ENCODE measurements at regions not wholly inside any gene's neighbourhood (a gene's known extent, or its start where the extent isn't known, plus 50 kb on each side); places are given as distances from the start of the nearest gene placed in this dataset.
"Not testable (repeated sequence)": the region's sequence is repeated elsewhere in the genome, so short reads cannot be mapped to it uniquely, and the experiment has no call there.

DNA sequence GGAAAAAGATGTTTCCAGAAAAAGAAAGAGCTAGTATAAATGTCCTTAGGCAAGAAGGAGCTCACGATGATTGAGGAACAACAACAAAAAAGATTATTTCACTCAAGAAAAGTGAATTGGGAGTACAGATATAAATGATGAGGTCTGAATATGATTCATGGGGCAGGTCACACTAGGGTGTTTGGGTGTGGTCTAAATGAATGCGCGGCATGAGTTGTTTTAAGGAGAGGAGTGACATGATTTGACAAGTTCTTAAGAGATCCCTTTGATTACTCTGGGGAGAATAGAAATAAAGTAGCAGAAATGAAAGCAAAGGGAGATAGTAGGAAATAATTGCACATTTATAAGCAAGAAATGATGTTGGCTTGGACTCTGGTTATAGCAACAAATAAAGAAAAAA, 59.3 kb downstream of the NUTM2D start:
- not testable (repeated sequence) for H3K4me3 ChIP-seq (ENCODE audit: low read length)
- peak; percentile 75 for DNase-seq (ENCODE audit: low read depth)

DNA sequence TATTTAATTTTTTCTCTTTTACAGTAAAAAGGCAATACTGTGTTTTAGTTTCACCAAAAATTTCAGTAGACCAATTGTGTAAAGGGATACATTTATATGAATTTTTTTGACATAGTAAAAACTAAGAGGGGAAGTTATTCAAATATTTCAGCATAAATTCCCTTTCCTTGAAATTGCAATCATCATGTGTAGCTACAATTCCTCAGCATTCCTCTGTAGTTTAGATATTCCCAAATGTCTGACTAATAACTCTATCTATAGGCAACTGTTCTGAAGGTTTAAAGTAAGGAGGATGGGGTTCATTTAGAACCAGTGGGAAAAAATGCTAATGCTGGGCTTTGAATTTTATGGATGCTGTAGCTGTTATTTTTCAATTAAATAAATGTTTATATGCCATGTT, 65.1 kb downstream of the NUTM2D start:
- DNase-seq (ENCODE audit: low read depth); H3K4me3 ChIP-seq (ENCODE audit: low read length): not testable (repeated sequence)

DNA sequence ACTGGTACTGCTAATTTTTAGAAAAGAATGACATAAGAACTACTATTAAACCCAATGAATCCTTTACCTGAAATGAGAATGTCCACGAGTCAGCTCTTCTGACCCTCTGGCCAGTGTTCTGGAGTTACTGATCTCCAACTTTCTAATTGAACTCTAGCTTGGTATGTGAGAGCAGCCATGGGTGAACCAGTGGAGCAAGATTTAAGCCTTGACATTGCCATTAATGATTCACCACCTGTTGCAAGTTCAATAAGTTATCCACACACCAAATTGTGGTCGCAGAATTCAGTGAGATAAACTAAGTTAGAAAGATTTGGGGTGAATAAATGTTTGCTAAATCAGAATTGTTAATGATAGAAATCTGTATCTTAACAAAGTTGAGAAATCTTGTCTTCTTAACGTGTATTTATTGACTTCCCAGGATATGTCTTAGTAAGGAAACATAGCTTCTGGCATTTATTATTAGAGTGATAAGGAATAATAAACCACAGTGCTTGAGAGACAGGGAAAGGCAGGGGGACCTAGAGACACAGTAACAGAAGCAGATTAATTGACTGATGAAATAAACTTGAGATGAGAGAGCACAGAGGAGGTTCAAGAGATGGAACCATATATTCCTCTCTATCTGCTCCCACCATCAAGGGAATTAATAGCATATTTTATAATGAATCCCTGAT, 67.3 kb downstream of the NUTM2D start:
- not testable (repeated sequence) for DNase-seq (ENCODE audit: low read depth); H3K4me3 ChIP-seq (ENCODE audit: low read length)

DNA sequence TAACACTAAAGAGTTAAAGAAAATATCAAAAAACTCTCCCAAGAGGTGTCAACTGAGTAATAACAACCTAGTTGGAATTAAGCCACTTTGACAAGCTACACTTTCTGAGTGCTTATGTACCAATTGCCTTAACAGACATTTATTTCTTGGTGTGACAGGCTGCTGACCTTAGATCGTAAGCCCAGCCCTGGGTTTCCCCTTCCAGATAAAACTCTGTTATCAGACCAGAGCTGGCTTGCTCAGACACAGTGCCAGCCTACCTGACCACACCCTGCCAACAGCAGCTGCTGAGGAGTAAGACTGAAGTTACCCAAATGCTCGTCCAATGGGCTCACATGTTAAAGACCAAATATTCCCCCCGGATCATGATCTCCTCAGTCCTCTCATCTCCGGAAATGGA, 70.9 kb upstream of the MINPP1 start:
- DNase-seq (ENCODE audit: low read depth); H3K4me3 ChIP-seq (ENCODE audit: low read length): not testable (repeated sequence)

DNA sequence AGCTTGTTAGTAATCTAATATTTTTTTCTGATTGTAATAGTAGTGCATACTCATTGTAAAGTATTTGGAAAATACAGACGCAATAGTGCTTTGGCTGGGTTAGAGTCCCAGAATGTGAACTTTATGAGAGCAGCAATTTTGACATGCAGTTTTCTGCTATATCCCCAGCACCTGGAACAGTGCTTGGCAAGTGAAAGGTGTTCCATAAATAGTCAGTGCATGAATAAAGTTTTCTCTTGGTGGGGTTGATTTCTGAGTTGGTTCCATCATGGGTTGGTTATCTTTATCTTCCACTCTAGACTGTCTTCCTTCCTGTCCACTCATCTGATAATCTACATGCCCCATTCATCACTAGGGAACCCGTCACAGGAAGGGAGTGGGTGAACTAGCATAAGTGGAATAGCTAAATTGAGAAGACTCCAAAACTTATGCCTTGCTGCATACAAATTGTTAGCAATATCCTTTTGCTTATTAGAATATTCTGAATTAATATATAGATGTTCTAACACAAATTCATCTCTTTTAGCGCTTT, 69.3 kb upstream of the MINPP1 start:
- H3K4me3 ChIP-seq (ENCODE audit: low read length); DNase-seq (ENCODE audit: low read depth): not testable (repeated sequence)

DNA sequence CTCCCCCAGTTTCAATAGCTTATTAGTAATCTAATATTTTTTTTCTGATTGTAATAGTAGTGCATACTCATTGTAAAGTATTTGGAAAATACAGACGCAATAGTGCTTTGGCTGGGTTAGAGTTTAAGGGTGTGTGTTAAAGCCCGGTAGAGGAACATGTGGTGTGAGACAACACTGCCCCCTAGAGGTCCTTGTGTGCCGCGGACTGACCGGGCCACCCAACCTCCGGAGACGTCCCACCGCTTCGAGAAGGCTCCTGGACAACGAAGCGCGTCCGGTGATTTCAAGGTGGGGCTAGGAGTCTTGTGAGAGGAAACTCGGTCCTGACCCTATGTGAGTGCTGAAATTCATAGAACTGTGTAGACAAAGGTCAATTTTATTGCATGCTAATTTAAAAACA, 68.6 kb upstream of the MINPP1 start:
- not testable (repeated sequence) for H3K4me3 ChIP-seq (ENCODE audit: low read length); DNase-seq (ENCODE audit: low read depth)

DNA sequence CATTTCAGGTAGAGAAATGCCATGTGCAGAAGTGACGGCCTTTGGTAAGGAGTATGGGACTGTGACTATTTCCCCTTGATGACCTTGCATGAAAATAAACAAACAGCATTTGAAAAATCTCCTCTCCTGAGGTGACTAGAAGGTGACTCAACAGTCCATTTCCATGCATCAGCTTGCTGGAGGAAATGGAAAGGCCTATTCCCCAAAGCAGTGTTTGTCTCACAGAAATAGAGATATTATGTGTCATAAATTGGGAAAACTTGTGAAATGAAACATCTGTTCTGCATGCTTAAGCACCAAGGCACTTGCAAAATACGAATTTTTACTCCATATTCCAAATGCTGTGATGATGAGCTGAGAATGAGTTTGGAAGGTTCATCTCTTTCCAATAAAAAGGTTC, 67.2 kb upstream of the MINPP1 start:
- DNase-seq (ENCODE audit: low read depth), result peak; percentile 35

More for the DNA sequence above, 67.2 kb upstream of the MINPP1 start:
- not testable (repeated sequence) for H3K4me3 ChIP-seq (ENCODE audit: low read length)

Measured in epithelial cell of esophagus (primary cell).